ENCODE measurements at regions not wholly inside any gene's neighbourhood (a gene's known extent, or its start where the extent isn't known, plus 50 kb on each side); places are given as distances from the start of the nearest gene placed in this dataset.
A peak's percentile ranks its signal among the peaks of the same experiment; 100 is the strongest.

DNA sequence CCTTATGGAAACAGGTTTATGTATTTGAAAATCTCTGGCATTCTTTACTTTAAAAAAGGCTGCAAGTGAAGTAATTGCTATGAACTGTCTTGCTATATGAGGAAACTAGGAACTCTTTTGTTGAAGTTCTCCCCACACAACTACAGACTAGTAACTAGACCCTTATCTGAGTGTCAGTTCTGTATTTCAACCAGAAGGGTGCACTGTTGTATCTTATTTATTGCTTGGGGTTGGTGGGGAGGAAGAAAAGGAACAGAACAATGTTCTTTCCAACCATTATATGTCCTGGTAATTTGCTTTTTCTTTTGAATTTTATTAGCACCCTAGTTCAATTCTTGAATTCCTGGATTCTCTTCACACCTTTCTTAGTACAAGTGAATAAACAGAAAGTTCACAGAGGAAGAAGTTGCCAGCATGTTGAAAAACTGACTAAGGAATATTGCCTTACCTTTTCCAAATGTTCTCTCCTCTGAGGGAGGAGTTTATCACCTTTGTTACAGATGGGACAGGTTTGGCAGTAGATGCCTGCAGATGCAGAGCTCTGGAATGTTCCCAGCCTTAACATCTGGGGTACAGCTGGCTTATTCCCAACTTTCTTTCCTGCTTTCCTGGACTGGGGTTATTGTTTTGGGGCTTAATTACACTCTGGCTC is 162.4 kb upstream of the CFAP20DC start:
- H3K27me3 ChIP-seq (ENCODE audit: control insufficient read depth in 4 of 4, insufficient read depth in 4 of 4, low read length in 3 of 4): no peaks in the 10 kb centered on the region
- TF ChIP-seq HNF4G (IDR thresholded peaks at IDR 0.05) (no peak), RAD21 (IDR thresholded peaks at IDR 0.05) (peak; percentile 86 to 87), NR2F2 (IDR thresholded peaks at IDR 0.05) (no peak)
- TF ChIP-seq, protein P1, sequence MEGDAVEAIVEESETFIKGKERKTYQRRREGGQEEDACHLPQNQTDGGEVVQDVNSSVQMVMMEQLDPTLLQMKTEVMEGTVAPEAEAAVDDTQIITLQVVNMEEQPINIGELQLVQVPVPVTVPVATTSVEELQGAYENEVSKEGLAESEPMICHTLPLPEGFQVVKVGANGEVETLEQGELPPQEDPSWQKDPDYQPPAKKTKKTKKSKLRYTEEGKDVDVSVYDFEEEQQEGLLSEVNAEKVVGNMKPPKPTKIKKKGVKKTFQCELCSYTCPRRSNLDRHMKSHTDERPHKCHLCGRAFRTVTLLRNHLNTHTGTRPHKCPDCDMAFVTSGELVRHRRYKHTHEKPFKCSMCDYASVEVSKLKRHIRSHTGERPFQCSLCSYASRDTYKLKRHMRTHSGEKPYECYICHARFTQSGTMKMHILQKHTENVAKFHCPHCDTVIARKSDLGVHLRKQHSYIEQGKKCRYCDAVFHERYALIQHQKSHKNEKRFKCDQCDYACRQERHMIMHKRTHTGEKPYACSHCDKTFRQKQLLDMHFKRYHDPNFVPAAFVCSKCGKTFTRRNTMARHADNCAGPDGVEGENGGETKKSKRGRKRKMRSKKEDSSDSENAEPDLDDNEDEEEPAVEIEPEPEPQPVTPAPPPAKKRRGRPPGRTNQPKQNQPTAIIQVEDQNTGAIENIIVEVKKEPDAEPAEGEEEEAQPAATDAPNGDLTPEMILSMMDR (IDR thresholded peaks at IDR 0.05; ENCODE audit: low read depth, low read length, missing input control): peak; percentile 74
- TF ChIP-seq, protein P2, sequence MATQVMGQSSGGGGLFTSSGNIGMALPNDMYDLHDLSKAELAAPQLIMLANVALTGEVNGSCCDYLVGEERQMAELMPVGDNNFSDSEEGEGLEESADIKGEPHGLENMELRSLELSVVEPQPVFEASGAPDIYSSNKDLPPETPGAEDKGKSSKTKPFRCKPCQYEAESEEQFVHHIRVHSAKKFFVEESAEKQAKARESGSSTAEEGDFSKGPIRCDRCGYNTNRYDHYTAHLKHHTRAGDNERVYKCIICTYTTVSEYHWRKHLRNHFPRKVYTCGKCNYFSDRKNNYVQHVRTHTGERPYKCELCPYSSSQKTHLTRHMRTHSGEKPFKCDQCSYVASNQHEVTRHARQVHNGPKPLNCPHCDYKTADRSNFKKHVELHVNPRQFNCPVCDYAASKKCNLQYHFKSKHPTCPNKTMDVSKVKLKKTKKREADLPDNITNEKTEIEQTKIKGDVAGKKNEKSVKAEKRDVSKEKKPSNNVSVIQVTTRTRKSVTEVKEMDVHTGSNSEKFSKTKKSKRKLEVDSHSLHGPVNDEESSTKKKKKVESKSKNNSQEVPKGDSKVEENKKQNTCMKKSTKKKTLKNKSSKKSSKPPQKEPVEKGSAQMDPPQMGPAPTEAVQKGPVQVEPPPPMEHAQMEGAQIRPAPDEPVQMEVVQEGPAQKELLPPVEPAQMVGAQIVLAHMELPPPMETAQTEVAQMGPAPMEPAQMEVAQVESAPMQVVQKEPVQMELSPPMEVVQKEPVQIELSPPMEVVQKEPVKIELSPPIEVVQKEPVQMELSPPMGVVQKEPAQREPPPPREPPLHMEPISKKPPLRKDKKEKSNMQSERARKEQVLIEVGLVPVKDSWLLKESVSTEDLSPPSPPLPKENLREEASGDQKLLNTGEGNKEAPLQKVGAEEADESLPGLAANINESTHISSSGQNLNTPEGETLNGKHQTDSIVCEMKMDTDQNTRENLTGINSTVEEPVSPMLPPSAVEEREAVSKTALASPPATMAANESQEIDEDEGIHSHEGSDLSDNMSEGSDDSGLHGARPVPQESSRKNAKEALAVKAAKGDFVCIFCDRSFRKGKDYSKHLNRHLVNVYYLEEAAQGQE (IDR thresholded peaks at IDR 0.05): no peak
- no peak for DNase-seq (ENCODE audit: low spot score)
- H3K4me3 ChIP-seq (ENCODE audit: low read depth in 1 of 3, low read length in 3 of 3): no peak overlapping the region
- H3K4me1 ChIP-seq (ENCODE audit: control insufficient read depth in 4 of 4, insufficient read depth in 4 of 4, low read length in 3 of 4): no peaks in the 10 kb centered on the region
- H3K27ac ChIP-seq (ENCODE audit: low read depth in 1 of 2, low read length in 2 of 2): no peak overlapping the region
- H3K9me3 ChIP-seq (ENCODE audit: control insufficient read depth in 4 of 4, low read length in 3 of 4): no peaks in the 10 kb centered on the region
- no peak overlapping the region for H3K9ac ChIP-seq (ENCODE audit: low read depth in 1 of 2, low read length in 2 of 2)
- H3K36me3 ChIP-seq (ENCODE audit: control insufficient read depth in 4 of 4, insufficient read depth in 3 of 4, low read depth in 1 of 4, low read length in 3 of 4): no peaks in the 10 kb centered on the region

DNA sequence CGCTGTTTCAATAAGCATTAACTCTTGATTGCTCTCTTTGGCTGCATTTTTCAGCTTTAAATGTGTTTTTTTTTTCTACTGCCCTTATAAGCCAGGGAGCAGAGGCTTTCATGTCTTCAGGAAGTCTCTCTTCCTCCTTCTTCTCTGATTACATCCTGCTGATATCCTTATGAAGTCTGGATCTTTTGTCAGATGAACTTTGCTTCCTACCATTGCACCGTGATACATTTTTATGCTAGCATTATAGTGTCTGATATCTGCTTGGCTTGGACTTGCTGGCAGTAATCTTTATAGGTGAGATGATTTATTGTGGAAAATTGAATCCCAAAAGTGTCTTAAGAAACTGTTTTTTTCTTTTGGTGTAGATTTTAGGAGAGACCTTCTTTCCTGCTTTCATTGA is 160.4 kb upstream of the CFAP20DC start:
- Histone ChIP-seq H3K27me3 (ENCODE audit: control insufficient read depth in 4 of 4, insufficient read depth in 4 of 4, low read length in 3 of 4) (peaks cover 0 to 2% (median 0%) of the 10 kb centered on the region in 4 donors), H3K9me3 (ENCODE audit: control insufficient read depth in 4 of 4, low read length in 3 of 4) (no peaks in the 10 kb centered on the region), H3K27ac (ENCODE audit: low read depth in 1 of 2, low read length in 2 of 2) (no peak overlapping the region), H3K36me3 (ENCODE audit: control insufficient read depth in 4 of 4, insufficient read depth in 3 of 4, low read depth in 1 of 4, low read length in 3 of 4) (no peaks in the 10 kb centered on the region), H3K4me1 (ENCODE audit: control insufficient read depth in 4 of 4, insufficient read depth in 4 of 4, low read length in 3 of 4) (no peaks in the 10 kb centered on the region), H3K4me3 (ENCODE audit: low read depth in 1 of 3, low read length in 3 of 3) (no peak overlapping the region), H3K9ac (ENCODE audit: low read depth in 1 of 2, low read length in 2 of 2) (no peak overlapping the region)
- WGBS: 54% methylated on average over 2 of the region's 2 CpGs
- TF ChIP-seq, protein P3, sequence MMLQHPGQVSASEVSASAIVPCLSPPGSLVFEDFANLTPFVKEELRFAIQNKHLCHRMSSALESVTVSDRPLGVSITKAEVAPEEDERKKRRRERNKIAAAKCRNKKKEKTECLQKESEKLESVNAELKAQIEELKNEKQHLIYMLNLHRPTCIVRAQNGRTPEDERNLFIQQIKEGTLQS (IDR thresholded peaks at IDR 0.05): no peak
- TF ChIP-seq FOXA2 (IDR thresholded peaks at IDR 0.05): no peak
- TF ChIP-seq, protein P2 (IDR thresholded peaks at IDR 0.05): no peak
- TF ChIP-seq SP1 (IDR thresholded peaks at IDR 0.05): no peak
- TF ChIP-seq FOXA1 (IDR thresholded peaks at IDR 0.05): no peak
- TF ChIP-seq, protein P4, sequence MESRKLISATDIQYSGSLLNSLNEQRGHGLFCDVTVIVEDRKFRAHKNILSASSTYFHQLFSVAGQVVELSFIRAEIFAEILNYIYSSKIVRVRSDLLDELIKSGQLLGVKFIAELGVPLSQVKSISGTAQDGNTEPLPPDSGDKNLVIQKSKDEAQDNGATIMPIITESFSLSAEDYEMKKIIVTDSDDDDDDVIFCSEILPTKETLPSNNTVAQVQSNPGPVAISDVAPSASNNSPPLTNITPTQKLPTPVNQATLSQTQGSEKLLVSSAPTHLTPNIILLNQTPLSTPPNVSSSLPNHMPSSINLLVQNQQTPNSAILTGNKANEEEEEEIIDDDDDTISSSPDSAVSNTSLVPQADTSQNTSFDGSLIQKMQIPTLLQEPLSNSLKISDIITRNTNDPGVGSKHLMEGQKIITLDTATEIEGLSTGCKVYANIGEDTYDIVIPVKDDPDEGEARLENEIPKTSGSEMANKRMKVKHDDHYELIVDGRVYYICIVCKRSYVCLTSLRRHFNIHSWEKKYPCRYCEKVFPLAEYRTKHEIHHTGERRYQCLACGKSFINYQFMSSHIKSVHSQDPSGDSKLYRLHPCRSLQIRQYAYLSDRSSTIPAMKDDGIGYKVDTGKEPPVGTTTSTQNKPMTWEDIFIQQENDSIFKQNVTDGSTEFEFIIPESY (IDR thresholded peaks at IDR 0.05): no peak
- no peak for TF ChIP-seq NR2F2 (IDR thresholded peaks at IDR 0.05)
- TF ChIP-seq EGR1 (IDR thresholded peaks at IDR 0.05; ENCODE audit: low read depth in 2 of 2): no peak
- no peak for TF ChIP-seq RAD21 (IDR thresholded peaks at IDR 0.05)
- no peak for TF ChIP-seq HNF4G (IDR thresholded peaks at IDR 0.05)
- TF ChIP-seq, protein P1 (IDR thresholded peaks at IDR 0.05; ENCODE audit: low read depth, low read length, missing input control): no peak
- TF ChIP-seq YY1 (IDR thresholded peaks at IDR 0.05): no peak
- TF ChIP-seq TAF1 (conservative IDR thresholded peaks at IDR 0.05): no peak
- no peak for TF ChIP-seq GABPA (IDR thresholded peaks at IDR 0.05 in 1 of 2, conservative IDR thresholded peaks at IDR 0.05 in 1 of 2)
- TF ChIP-seq, protein P5, sequence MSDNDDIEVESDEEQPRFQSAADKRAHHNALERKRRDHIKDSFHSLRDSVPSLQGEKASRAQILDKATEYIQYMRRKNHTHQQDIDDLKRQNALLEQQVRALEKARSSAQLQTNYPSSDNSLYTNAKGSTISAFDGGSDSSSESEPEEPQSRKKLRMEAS (IDR thresholded peaks at IDR 0.05): no peak
- no peak for TF ChIP-seq JUND (IDR thresholded peaks at IDR 0.05)
- TF ChIP-seq RXRA (IDR thresholded peaks at IDR 0.05): no peak
- no peak for DNase-seq (ENCODE audit: low spot score)
